OCI-LY1 (cell line): ENCODE measurements at regions not wholly inside any gene's neighbourhood (a gene's known extent, or its start where the extent isn't known, plus 50 kb on each side); places are given as distances from the start of the nearest gene placed in this dataset.

Experiments
- H2AFZ ChIP-seq: fragments of 200-600 bp; sonication (generic), shearing (Covaris generic); 2 replicates; pipeline ENCODE4 v1.6.0; 2014; ENCODE audit warnings: antibody characterized with exemption, mild to moderate bottlenecking, low read length
- H3F3A ChIP-seq: fragments of 200-600 bp; sonication (generic), shearing (Covaris generic); 2 replicates; pipeline ENCODE4 v1.6.0; 2014; ENCODE audit warnings: mild to moderate bottlenecking, antibody characterized with exemption, low read length, moderate library complexity; ENCODE audit not compliant: insufficient read depth
- H3K27ac ChIP-seq: fragments of 200-600 bp; sonication (generic); 2 replicates; pipeline ENCODE4 v1.5.1; 2014; ENCODE audit warnings: low read length, mixed run types, mild to moderate bottlenecking, low read depth; ENCODE audit not compliant: poor library complexity, severe bottlenecking
- H3K27me3 ChIP-seq: fragments of 200-600 bp; sonication (generic); 2 replicates; pipeline ENCODE4 v1.6.0; 2014; ENCODE audit warnings: antibody characterized with exemption, mild to moderate bottlenecking, low read length, moderate library complexity; ENCODE audit not compliant: insufficient read depth
- H3K36me3 ChIP-seq: fragments of 200-600 bp; sonication (generic); 2 replicates; pipeline ENCODE4 v1.6.1; 2014; ENCODE audit warnings: mild to moderate bottlenecking, antibody characterized with exemption, low read length, moderate library complexity, mixed read lengths; ENCODE audit not compliant: insufficient read depth
- H3K4me1 ChIP-seq: fragments of 200-600 bp; sonication (generic); 2 replicates; pipeline ENCODE4 v1.5.1; 2014; ENCODE audit warnings: mild to moderate bottlenecking, low read length, moderate library complexity; ENCODE audit not compliant: insufficient read depth, severe bottlenecking
- H3K4me2 ChIP-seq: fragments of 200-600 bp; sonication (generic), shearing (Covaris generic); 2 replicates; pipeline ENCODE4 v1.6.1; 2014; ENCODE audit warnings: low read length
- H3K4me3 ChIP-seq: fragments of 200-600 bp; sonication (generic); 2 replicates; pipeline ENCODE4 v1.5.1; 2014; ENCODE audit warnings: low read length, low read depth, mild to moderate bottlenecking, mixed read lengths; ENCODE audit not compliant: poor library complexity, severe bottlenecking
- H3K79me2 ChIP-seq: fragments of 200-600 bp; shearing (Covaris generic); 2 replicates; pipeline ENCODE4 v1.6.1; 2016; ENCODE audit warnings: mixed run types, low read length, mixed read lengths; ENCODE audit not compliant: insufficient read depth
- H3K9ac ChIP-seq: fragments of 200-600 bp; sonication (generic), shearing (Covaris generic); 2 replicates; pipeline ENCODE4 v1.6.1; 2014; ENCODE audit warnings: mild to moderate bottlenecking, low read length, mixed read lengths
- H3K9me2 ChIP-seq: fragments of 200-600 bp; sonication (generic), shearing (Covaris generic); 2 replicates; pipeline ENCODE4 v1.6.1; 2014; ENCODE audit warnings: low read depth, mild to moderate bottlenecking, low read length, mixed read lengths
- H3K9me3 ChIP-seq: fragments of 200-600 bp; shearing (Covaris generic); 2 replicates; pipeline ENCODE4 v1.6.1; 2014; ENCODE audit warnings: low read length, mixed read lengths
- H4K20me1 ChIP-seq: fragments of 200-600 bp; sonication (generic), shearing (Covaris generic); 2 replicates; pipeline ENCODE4 v1.6.0; 2016; ENCODE audit warnings: mild to moderate bottlenecking, low read length; ENCODE audit not compliant: insufficient read depth
- CTCF ChIP-seq: fragments of 200-600 bp; sonication (generic), shearing (Covaris generic); IDR thresholded peaks from 2 replicates; pipeline ENCODE4 v1.5.1; 2017; ENCODE audit warnings: mild to moderate bottlenecking, antibody characterized with exemption, low read length, moderate library complexity, mixed read lengths
- EZH2 ChIP-seq: fragments of 200-600 bp; sonication (generic), shearing (Covaris generic); IDR thresholded peaks from 2 replicates; pipeline ENCODE4 v1.8.0; 2017; ENCODE audit warnings: borderline replicate concordance, mixed run types, mild to moderate bottlenecking, antibody characterized with exemption, low read length, moderate library complexity, mixed read lengths

- Histone ChIP-seq H3K27ac (no peak overlapping the region), H3F3A (no peaks in the 10 kb centered on the region), H3K4me2 (no peak overlapping the region), H4K20me1 (no peaks in the 10 kb centered on the region), H3K79me2 (no peaks in the 10 kb centered on the region), H3K9me3 (no peaks in the 10 kb centered on the region), H3K9ac (no peak overlapping the region), H3K27me3 (no peaks in the 10 kb centered on the region), H3K4me1 (no peaks in the 10 kb centered on the region), H3K36me3 (no peaks in the 10 kb centered on the region), H3K4me3 (no peak overlapping the region), H3K9me2 (no peaks in the 10 kb centered on the region), H2AFZ (no peak overlapping the region)
- TF ChIP-seq EZH2 (no peak), CTCF (no peak)
Measured at GRCh38 chrY:19357249-19357648, 387.3 kb downstream of the KDM5D start.

GRCh38 chrY:19356735-19357134 is 387.8 kb downstream of the KDM5D start:
- TF ChIP-seq EZH2 (no peak), CTCF (no peak)
- H3K9me2 ChIP-seq = no peaks in the 10 kb centered on the region
- H3K4me3 ChIP-seq = no peak overlapping the region
- H3K9ac ChIP-seq = no peak overlapping the region
- H3K9me3 ChIP-seq = no peaks in the 10 kb centered on the region
- H3K4me2 ChIP-seq = no peak overlapping the region
- no peaks in the 10 kb centered on the region for H3K36me3 ChIP-seq
- H3K79me2 ChIP-seq = no peaks in the 10 kb centered on the region
- H2AFZ ChIP-seq = no peak overlapping the region
- no peaks in the 10 kb centered on the region for H3F3A ChIP-seq
- H3K4me1 ChIP-seq = no peaks in the 10 kb centered on the region
- no peak overlapping the region for H3K27ac ChIP-seq
- no peaks in the 10 kb centered on the region for H3K27me3 ChIP-seq
- no peaks in the 10 kb centered on the region for H4K20me1 ChIP-seq

GRCh38 chrY:19354857-19355173 is 389.7 kb downstream of the KDM5D start:
- Histone ChIP-seq H3K4me3 (no peak overlapping the region), H3K79me2 (no peaks in the 10 kb centered on the region), H3K4me1 (no peaks in the 10 kb centered on the region), H4K20me1 (no peaks in the 10 kb centered on the region), H3K27me3 (no peaks in the 10 kb centered on the region), H3K9me2 (no peaks in the 10 kb centered on the region), H3K36me3 (no peaks in the 10 kb centered on the region), H3F3A (no peaks in the 10 kb centered on the region), H3K27ac (no peak overlapping the region), H3K9ac (no peak overlapping the region), H3K9me3 (no peaks in the 10 kb centered on the region), H3K4me2 (no peak overlapping the region), H2AFZ (no peak overlapping the region)
- TF ChIP-seq CTCF = no peak
- no peak for TF ChIP-seq EZH2
